Loucy (cell line): ENCODE measurements at regions not wholly inside any gene's neighbourhood (a gene's known extent, or its start where the extent isn't known, plus 50 kb on each side); places are given as distances from the start of the nearest gene placed in this dataset.

Experiments
- EZH2phosphoT487 ChIP-seq: fragments of 200-600 bp; IDR thresholded peaks from 2 replicates; pipeline ENCODE4 v1.6.1; 2018; ENCODE audit warnings: antibody characterized with exemption, mild to moderate bottlenecking, moderate library complexity, borderline replicate concordance
- TF ChIP-seq, protein P1 (sequence below): fragments of 200-600 bp; sonication (generic); conservative IDR thresholded peaks from 2 replicates; pipeline ENCODE4 v1.5.1; 2014; ENCODE audit warnings: mild to moderate bottlenecking, antibody characterized with exemption, low read length

DNA sequence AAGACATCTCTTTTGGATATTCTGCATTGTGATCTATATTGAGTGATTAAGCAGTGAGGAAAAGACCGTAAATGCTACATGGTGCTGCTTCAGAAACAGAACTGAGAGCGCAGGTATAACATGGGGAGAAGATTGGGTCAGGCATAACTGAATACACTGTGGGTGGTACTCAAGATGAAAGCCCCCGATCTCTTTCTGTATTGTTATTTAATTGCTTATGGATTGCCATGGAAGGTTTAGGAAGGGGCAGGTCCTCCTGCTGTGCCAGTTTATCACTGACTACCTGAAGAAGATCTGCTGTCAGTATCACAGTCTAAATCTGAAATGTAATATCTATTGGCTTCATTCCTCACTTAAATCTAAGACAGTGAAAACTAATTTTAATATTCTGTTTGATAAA lies 1568.7 kb upstream of the CELF4 start:
- TF ChIP-seq, protein P1, sequence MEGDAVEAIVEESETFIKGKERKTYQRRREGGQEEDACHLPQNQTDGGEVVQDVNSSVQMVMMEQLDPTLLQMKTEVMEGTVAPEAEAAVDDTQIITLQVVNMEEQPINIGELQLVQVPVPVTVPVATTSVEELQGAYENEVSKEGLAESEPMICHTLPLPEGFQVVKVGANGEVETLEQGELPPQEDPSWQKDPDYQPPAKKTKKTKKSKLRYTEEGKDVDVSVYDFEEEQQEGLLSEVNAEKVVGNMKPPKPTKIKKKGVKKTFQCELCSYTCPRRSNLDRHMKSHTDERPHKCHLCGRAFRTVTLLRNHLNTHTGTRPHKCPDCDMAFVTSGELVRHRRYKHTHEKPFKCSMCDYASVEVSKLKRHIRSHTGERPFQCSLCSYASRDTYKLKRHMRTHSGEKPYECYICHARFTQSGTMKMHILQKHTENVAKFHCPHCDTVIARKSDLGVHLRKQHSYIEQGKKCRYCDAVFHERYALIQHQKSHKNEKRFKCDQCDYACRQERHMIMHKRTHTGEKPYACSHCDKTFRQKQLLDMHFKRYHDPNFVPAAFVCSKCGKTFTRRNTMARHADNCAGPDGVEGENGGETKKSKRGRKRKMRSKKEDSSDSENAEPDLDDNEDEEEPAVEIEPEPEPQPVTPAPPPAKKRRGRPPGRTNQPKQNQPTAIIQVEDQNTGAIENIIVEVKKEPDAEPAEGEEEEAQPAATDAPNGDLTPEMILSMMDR = no peak
- no peak for TF ChIP-seq EZH2phosphoT487
